Stimulated activated CD4-positive, alpha-beta T cell treated with anti-CD3 and anti-CD28 coated beads, Interleukin-2, amount 100 ng/mL, for 48 hours (primary cell): ENCODE measurements at regions not wholly inside any gene's neighbourhood (a gene's known extent, or its start where the extent isn't known, plus 50 kb on each side); places are given as distances from the start of the nearest gene placed in this dataset.

Source experiments
- DNase-seq, 2 donors: peaks; one replicate each; pipeline ENCODE4 v3.0.0-alpha.2; 2020

GRCh38 chr14:34348592-34348991 is 113.4 kb downstream of the SPTSSA start:
- DNase-seq = no peak

DNA sequence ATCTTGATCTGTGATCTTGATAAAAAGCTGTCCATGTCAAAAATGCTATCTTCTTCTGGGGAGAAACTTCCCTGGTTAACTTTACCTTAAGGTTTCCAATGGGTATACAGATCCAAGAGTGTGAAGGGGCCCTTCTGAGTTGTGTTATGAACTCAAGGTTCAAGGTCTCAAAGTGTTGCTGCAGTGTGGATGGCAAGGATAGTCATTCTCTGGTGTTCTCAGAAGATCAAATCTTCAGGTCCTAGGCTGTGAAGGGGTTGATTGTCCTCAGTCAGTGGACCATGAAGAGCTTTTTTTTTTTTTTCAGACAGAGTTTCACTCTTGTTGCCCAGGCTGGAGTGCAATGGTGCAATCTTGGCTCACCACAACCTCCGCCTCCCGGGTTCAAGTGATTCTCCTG is 114.4 kb downstream of the SPTSSA start:
- no peak for DNase-seq

GRCh38 chr14:34345718-34346465 is 116.1 kb downstream of the SPTSSA start:
- no peak for DNase-seq

DNA sequence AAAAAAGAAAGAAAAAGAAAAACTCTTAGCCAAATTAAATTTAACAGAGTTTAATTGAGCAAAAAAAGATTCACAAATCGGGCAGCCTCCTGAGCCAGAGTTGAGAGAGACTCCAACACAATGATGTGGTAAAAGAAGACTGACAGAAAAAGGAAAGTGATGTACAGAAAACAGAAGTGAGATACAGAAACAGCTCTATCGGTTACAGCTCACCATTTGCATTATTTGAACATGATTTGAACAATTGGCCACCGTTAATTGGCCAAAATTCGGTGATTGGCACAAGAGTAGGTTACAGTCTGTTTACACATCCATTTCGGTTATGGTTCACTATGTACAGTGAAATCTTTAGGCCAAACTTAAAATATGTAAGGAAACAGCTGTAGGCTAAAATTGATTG is 117.7 kb downstream of the SPTSSA start:
- DNase-seq = no peak

- no peak for DNase-seq
Measured at GRCh38 chr14:34340025-34340625, 121.9 kb downstream of the SPTSSA start.

DNA sequence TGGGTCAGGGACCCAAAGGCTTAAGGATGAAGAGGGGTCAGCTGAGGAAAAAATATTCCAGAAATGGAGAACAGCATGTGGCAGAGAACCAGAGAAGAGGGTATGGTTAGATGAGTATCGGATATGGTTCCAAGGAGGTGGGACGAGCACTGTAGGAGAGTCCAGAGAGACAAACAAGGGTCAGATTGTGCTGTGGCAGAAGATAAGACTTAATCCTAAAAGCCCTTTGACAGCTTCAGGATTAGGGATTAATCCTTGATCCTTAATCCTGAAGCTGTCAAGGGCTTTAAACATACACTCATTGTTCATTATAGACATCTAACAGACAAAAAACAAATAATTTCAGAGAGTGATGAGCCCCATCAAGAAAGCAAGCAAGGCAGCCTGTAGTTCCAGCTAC is 124.0 kb downstream of the SPTSSA start:
- no peak for DNase-seq

GRCh38 chr14:34336501-34336900 is 125.5 kb downstream of the SPTSSA start:
- no peak for DNase-seq

- DNase-seq = no peak
Measured at GRCh38 chr14:34335968-34336367, 126.1 kb downstream of the SPTSSA start.

DNA sequence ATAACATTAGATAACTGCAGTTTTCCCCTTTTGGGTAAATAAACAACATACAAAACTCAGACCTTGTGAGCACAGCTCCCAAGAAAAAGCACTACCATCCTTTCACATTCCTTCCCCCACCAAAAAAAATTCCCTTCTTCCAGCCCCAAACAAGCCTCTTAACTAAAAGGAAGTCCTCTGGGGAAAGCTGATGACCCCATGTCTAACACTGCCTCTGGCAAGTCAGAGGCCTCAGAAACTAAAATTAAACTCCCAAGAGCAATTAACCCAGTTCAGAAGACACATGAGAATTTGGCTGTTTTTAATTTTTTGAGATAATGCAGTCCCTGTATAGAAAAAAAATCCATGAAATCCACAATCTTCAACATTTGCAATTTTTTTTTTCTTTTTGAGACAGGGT is 127.7 kb downstream of the SPTSSA start:
- no peak for DNase-seq

- peak; percentile 61 to 66 for DNase-seq
Measured at GRCh38 chr14:34331728-34332623, 130.1 kb downstream of the SPTSSA start.

DNA sequence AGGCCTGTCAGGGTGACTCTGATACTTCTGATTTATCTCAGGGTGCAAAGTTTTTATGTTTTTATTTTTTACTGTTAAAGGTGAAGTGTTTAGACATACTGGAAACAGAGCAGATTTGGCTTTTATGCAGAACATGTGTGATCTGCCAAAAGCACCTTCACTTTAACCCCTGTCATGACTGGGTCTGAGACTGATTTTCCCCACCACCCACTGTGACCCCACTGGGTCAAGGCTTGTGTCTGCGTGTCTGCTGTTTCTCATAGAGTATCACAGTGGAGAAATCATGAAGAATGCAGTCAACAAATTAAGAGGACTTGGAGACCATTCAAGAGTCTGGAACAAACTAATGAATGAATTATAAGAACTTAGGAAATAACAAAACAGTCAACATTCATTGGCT is 131.2 kb downstream of the SPTSSA start:
- DNase-seq = no peak

- no peak for DNase-seq
Measured at GRCh38 chr14:34329301-34329700, 132.7 kb downstream of the SPTSSA start.

DNA sequence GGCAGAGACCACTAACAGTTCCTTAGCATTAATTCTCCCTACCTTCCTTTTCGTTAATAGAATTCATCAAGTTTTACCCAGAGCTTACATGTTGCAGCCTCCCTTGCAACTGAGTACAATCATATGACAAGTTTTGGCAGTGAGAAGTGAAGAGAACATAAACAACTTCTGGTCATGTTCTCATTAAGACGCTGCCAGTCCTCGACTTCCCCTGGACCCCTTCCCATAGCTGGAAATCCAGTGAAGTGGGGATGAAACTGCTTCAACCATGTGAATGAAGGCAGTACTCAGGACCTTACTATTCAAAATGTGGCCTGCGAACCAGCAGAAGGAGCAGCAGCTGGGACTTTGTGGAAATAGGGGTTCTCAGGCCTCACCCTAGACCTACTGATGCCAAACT is 133.9 kb downstream of the SPTSSA start:
- no peak for DNase-seq

GRCh38 chr14:34325493-34325892 is 136.5 kb downstream of the SPTSSA start:
- DNase-seq = no peak

GRCh38 chr14:34324363-34324795 is 137.7 kb downstream of the SPTSSA start:
- peak in 1 of 2 donors; percentile 10 for DNase-seq

DNA sequence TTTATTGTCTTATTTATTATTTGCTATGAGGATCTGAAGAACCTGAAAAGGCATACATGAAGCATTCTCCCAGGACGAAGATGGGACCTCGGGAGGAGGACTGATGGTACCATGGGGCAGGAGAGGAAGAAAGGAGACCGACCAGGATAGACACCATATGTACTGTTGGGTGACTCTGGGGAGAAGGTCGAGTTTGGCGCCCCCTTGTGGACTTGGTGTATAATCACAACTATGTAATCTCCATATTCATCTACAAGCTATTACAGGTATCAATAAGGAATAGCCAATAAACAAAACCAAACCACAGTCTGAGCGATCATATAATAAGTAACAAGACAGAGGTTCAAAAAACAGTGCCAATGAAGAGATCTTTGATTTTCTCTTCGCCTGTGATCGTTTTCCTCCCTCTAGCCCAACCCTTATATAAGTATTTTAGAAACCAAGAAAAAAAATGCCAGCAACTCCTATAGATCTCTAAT is 139.1 kb downstream of the SPTSSA start:
- peak; percentile 78 to 79 for DNase-seq

DNA sequence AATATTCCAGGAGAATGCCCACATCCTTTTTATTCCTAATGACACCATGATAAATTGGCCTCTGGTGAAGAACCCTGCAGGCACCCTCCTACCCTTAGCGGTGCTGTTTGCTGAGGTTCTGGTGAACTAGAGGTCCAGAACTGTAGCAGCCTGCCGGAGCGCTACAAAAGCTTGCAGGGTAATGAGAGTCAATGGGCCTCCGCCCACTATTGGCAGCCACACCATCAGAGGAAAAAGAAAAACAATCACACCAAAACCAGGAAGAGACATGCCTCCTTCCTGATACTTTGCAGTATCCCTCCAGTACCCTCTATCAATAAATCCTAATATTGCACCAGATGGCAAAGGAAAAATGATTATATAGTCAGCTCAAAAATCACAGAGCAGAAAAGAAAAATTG is 142.9 kb downstream of the SPTSSA start:
- DNase-seq = no peak

GRCh38 chr14:34318014-34318413 is 144.0 kb downstream of the SPTSSA start:
- no peak for DNase-seq

DNA sequence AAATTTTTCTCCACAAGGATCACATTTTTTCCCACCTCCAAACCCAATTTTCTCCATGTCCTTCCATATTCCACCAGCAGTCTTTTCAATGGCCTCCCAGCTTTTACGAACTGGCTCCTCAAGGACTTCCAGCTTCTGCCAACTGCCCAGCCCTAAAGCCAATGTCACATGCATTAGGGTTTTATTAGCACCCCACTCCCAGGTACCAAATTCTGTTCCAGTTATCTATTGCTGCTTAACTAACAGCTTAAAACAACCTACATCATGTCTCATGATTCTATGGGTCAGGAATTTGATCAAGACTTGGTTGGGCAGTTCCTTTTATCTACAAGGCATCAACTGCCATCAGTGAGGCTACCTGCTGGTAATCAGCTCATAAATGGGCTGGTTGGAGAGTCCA is 151.3 kb downstream of the SPTSSA start:
- no peak for DNase-seq

GRCh38 chr14:34303811-34304210 is 158.2 kb downstream of the SPTSSA start:
- no peak for DNase-seq

DNA sequence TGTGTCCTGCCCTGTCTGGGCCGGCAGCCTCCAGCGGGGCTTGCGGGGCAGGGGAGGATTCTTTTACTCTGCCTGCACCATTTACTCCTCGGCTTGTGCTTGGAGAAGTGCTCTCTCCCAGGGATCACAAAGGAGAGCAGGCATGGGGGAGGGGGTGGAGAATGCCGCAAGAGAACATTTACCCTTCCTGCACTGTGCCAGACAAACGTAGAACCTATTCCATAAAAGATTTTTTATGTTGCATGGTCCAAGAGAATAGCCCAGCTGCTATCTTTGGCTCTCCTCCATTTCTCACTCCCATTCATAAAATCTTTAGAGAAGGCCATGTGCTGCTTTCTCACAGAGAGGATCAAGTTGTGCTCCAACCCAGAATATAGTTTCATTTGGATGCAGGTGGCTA is 159.4 kb downstream of the SPTSSA start:
- DNase-seq = no peak

DNA sequence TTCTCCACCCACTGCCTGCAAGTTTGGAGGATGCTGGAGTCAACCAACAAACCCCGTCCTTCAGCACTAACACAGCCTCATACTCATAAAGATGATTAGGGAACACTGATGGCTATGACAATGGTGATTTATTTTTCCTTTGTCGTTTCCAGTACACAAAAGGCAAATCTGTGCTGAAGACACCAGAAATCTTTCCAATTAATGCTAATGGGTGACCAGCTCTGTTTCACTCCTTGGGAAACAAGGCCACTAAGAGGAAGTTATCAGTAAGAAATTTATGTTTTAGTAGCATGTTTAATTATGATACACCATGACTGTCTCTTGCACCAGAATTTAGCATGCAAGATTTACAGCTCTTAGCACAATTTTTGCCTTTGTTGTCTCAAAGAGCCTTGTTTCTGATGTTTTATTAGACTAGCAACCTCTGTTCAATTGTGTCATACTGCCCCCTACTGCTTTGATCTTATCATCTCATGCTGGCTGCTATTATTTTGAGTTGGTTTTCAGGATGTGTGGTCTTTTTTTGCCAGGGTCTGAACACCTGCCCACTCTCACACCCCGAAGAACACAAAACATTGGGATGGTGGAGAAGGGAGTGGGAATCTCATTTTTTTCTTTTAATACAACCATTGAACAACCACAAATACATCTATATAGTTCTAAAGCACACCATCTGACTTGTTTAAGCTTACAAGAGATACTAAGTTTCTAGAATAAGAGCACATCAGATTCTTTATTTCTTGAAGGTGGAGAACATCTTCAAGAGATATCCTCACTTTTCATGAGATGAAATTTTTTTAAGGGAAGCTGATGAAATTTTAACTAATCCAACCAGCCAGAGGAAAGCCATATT is 160.9 kb downstream of the SPTSSA start:
- DNase-seq = no peak

DNA sequence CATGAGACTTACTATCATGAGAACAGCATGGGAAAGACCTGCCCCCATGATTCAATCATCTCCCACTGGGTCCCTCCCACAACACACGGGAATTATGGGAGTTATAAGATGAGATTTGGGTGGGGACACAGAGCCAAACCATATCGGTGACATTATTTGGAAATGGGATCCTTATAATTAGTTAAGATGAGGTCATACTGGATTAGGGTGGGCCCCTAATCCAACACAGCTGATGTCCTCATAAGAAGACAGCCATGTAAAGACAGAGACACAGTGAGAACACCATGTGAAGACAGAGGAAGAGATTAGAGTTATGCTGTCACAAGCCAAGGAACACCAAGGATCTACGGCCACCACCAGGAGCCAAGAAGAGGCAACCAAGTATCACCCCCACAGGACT is 161.7 kb downstream of the SPTSSA start:
- no peak for DNase-seq
